ENCODE measurements at regions not wholly inside any gene's neighbourhood (a gene's known extent, or its start where the extent isn't known, plus 50 kb on each side); places are given as distances from the start of the nearest gene placed in this dataset.

- TF ChIP-seq SIX5 (IDR thresholded peaks at IDR 0.05; ENCODE audit: low read depth, low read length) (no peak), TAF1 (IDR thresholded peaks at IDR 0.05; ENCODE audit: low read depth, low read length) (no peak), EP300 (IDR thresholded peaks at IDR 0.05; ENCODE audit: borderline replicate concordance in 1 of 2, low read depth in 2 of 2, low read length in 2 of 2) (no peak), ASH2L (IDR thresholded peaks at IDR 0.05; ENCODE audit: low read length) (no peak)
Observed at GRCh38 chr4:32216502-32216901, 1496.3 kb downstream of the PCDH7 start (continued).
